Nephron progenitor cell (in vitro differentiated cells): ENCODE measurements at regions not wholly inside any gene's neighbourhood (a gene's known extent, or its start where the extent isn't known, plus 50 kb on each side); places are given as distances from the start of the nearest gene placed in this dataset.

Source experiments
- DNase-seq: peaks from one replicate; pipeline ENCODE4 v3.0.0; 2021
- H3K27ac Mint-ChIP-seq: 2 replicates; pipeline ENCODE4 v1.8.0; 2021; ENCODE audit warnings: mild to moderate bottlenecking, moderate library complexity, mixed read lengths
- H3K27me3 Mint-ChIP-seq: 2 replicates; pipeline ENCODE4 v1.8.0; 2021; ENCODE audit warnings: mild to moderate bottlenecking, low read depth, mixed read lengths; ENCODE audit not compliant: poor library complexity
- H3K36me3 Mint-ChIP-seq: 2 replicates; pipeline ENCODE4 v1.8.0; 2021; ENCODE audit warnings: low read depth, mixed read lengths
- H3K4me1 Mint-ChIP-seq: 2 replicates; pipeline ENCODE4 v1.8.0; 2021; ENCODE audit warnings: mixed read lengths
- H3K4me3 Mint-ChIP-seq: 2 replicates; pipeline ENCODE4 v1.8.0; 2021; ENCODE audit warnings: mild to moderate bottlenecking, moderate library complexity, mixed read lengths
- H3K9me3 Mint-ChIP-seq: 2 replicates; pipeline ENCODE4 v1.8.0; 2021; ENCODE audit warnings: mild to moderate bottlenecking, moderate library complexity, mixed read lengths
- TF ChIP-seq, protein P1 (sequence below): fragments of 200-600 bp; sonication (generic); IDR thresholded peaks from 2 replicates; pipeline ENCODE4 v1.5.0; 2021; ENCODE audit warnings: antibody characterized with exemption

DNA sequence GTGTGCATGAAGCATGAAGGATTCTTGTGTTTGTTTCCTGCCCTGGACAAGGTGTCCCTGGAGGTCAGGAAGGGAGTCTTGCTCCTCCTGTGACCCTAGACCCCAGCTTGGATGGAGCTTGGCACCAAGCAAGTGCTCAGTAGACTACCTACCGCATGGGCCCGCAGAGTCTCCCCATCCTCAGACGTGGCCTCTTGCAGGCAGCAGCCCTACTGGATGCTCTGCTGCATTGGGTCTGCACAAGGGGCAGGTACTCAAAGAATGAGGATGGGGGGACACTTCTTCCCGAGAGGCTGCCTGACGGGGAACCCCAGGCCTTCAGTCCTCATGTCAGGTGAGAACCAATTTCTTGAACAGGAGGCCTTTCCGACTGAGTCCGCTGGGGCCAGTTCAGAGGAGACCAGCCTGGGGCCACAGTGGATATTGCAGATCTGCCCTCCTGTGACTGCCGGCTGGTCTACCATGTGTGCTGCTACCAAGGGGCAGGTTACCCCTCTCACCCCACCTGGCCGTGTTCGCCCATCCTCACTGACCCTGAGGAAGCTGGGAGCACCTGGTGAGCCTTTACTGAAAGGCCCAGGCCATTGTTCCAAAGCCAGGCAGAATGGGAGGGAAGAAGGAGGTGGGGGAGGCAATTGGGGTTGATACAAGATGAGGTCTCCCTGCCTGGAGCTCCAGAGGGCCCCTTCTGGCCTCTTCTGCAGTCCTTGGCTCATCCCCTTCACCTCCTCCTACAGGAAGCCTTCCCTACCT lies 206.3 kb downstream of the RAB11FIP4 start:
- H3K4me3 Mint-ChIP-seq = no peak overlapping the region

DNA sequence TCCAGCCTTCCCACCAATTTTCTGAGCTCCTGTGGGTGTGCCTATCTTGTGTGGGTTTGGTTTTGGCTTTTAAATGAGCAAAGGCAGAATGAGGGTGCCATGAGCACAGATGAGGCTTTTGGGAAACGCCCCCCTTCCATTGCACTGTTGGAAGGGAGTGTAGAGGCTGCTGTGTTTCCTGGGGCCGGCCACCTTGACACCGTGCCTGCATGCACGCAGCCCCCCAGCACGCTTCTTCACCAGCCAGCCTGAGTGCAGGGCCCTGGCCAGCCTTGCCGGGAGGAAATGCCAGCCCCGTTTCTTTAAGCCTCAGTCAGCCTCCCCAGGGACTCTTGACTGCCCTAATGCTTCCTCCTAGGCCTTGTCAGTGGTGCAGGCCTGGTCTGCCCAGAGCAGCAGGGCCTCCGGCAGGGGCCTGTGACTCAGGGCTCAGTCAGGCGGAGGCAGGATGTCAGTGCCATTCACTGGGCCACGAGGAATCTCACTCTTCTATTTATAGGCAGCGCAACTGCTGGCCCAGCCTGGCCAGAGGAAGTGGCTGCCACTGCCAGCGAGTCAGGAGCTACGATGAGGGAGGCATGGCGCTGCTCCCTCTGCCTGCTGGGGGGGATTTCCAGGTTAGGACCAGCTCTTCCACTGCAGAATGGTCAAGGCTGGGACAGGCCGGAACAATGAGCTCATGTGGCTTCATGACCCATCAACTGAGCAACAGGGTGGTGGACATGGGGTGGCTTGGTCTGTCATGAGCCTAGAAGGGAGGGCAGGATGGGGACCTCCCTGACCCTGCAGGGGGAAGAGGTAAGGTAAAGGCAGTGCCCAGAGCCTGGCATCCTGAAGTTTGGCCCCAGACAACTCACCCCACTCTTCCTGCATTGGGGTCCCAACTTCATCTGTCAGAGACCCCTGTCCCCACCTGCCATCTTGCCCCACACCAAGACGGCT lies 205.2 kb downstream of the RAB11FIP4 start:
- H3K27ac Mint-ChIP-seq = peak overlapping the region; percentile 85
- H3K4me1 Mint-ChIP-seq = peaks cover 57% of the 10 kb centered on the region
- no peaks in the 10 kb centered on the region for H3K9me3 Mint-ChIP-seq
- peaks cover 2% of the 10 kb centered on the region for H3K27me3 Mint-ChIP-seq
- no peaks in the 10 kb centered on the region for H3K36me3 Mint-ChIP-seq
- TF ChIP-seq, protein P1, sequence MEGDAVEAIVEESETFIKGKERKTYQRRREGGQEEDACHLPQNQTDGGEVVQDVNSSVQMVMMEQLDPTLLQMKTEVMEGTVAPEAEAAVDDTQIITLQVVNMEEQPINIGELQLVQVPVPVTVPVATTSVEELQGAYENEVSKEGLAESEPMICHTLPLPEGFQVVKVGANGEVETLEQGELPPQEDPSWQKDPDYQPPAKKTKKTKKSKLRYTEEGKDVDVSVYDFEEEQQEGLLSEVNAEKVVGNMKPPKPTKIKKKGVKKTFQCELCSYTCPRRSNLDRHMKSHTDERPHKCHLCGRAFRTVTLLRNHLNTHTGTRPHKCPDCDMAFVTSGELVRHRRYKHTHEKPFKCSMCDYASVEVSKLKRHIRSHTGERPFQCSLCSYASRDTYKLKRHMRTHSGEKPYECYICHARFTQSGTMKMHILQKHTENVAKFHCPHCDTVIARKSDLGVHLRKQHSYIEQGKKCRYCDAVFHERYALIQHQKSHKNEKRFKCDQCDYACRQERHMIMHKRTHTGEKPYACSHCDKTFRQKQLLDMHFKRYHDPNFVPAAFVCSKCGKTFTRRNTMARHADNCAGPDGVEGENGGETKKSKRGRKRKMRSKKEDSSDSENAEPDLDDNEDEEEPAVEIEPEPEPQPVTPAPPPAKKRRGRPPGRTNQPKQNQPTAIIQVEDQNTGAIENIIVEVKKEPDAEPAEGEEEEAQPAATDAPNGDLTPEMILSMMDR = no peak
- no peak overlapping the region for H3K4me3 Mint-ChIP-seq
- DNase-seq = no peak

More for the DNA sequence above, 206.3 kb downstream of the RAB11FIP4 start:
- Mint-ChIP-seq H3K27me3 (peaks cover 2% of the 10 kb centered on the region), H3K27ac (no peak overlapping the region), H3K36me3 (no peaks in the 10 kb centered on the region), H3K9me3 (no peaks in the 10 kb centered on the region), H3K4me1 (peaks cover 60% of the 10 kb centered on the region)
- TF ChIP-seq, protein P1 = no peak
- DNase-seq = no peak

DNA sequence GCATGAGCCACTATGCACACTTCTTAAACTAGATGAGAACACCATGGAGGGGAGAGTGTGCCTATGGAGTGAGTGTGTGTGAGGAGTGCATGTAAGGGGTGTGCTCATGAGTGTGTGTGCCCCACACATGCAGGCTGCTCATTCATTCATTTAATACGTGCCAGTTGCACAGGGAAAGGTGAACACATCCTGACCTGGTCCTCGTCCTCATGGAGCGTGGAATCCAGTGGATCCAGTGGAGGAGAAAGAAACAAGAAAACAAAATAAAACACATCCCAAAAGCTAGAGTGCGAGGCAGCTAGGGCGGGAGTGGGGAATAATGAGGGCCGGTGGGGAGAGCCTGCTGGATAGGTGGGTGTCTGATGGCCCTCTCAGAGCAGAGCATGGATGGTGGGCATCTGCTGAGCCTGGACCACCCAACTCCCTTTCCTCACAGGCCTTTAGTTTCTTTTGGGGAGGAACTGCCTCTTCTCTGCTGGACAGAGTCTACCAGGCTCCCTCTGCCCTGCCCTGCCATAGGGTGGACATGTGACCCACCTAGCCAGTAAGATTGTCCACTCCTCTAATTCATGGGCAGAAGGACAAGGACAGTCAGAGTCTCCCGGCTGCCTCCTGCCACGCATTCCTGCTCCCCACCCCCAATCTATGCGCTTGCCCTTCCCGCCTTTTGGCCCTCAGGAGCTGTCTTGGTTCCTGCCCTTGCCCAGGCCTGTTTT lies 204.3 kb downstream of the RAB11FIP4 start:
- Mint-ChIP-seq H3K36me3 (no peaks in the 10 kb centered on the region), H3K4me1 (peaks cover 52% of the 10 kb centered on the region), H3K9me3 (no peaks in the 10 kb centered on the region), H3K27me3 (no peaks in the 10 kb centered on the region), H3K4me3 (no peak overlapping the region), H3K27ac (peak overlapping the region; percentile 67)
- no peak for DNase-seq
- TF ChIP-seq, protein P1 = no peak

DNA sequence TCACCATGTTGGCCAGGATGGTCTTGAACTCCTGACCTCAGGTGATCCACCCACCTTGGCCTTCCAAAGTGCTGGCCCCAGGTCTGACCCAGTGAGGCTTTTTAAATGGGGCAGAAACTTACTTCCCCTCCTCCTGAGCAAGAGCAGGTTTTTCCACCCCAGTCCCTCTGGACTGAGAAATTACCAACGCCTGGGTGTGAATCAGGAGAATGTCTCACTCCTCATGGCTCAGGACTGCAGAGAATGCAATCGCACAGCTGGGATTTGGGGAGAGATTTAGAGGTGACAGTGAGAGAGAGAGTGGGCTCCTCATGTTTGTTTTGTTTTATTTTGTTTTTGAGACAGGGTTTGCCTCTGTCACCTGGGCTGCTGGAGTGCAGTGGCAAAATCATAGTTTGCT lies 203.6 kb downstream of the RAB11FIP4 start:
- TF ChIP-seq, protein P1 = no peak
- no peaks in the 10 kb centered on the region for H3K27me3 Mint-ChIP-seq
- H3K27ac Mint-ChIP-seq = no peak overlapping the region
- H3K36me3 Mint-ChIP-seq = no peaks in the 10 kb centered on the region
- DNase-seq = no peak
- H3K4me1 Mint-ChIP-seq = peaks cover 50% of the 10 kb centered on the region
- no peak overlapping the region for H3K4me3 Mint-ChIP-seq
- no peaks in the 10 kb centered on the region for H3K9me3 Mint-ChIP-seq

DNA sequence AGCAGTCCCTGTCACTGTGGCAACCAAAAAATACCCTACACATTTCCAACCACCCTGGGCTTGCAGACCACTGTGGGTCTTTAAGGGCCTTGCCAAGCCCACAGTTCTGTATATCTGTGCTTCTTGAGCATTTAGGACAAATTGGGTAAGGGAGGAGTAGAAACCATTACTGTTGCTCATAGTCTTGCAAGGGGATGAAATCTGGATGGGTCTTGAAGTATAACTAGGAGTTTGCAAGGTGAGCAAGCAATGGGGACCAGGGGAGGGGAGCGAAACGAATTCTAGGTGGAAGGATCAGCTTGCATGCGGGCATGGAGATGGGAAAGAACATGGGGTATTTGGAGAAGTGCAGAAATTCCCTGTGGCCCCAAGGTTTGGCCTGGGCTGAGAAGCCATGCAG lies 202.9 kb downstream of the RAB11FIP4 start:
- TF ChIP-seq, protein P1 = no peak
- H3K27me3 Mint-ChIP-seq = no peaks in the 10 kb centered on the region
- no peak overlapping the region for H3K4me3 Mint-ChIP-seq
- H3K36me3 Mint-ChIP-seq = no peaks in the 10 kb centered on the region
- peaks cover 49% of the 10 kb centered on the region for H3K4me1 Mint-ChIP-seq
- no peak overlapping the region for H3K27ac Mint-ChIP-seq
- no peaks in the 10 kb centered on the region for H3K9me3 Mint-ChIP-seq
- no peak for DNase-seq
